Fibroblast of gingiva (primary cell): ENCODE measurements at regions not wholly inside any gene's neighbourhood (a gene's known extent, or its start where the extent isn't known, plus 50 kb on each side); places are given as distances from the start of the nearest gene placed in this dataset.
"Not testable (repeated sequence)": the region's sequence is repeated elsewhere in the genome, so short reads cannot be mapped to it uniquely, and the experiment has no call there.

ENCODE experiments used
- DNase-seq: peaks from one replicate; pipeline ENCODE4 v3.0.0-alpha.2; 2011; ENCODE audit warnings: low read depth

DNA sequence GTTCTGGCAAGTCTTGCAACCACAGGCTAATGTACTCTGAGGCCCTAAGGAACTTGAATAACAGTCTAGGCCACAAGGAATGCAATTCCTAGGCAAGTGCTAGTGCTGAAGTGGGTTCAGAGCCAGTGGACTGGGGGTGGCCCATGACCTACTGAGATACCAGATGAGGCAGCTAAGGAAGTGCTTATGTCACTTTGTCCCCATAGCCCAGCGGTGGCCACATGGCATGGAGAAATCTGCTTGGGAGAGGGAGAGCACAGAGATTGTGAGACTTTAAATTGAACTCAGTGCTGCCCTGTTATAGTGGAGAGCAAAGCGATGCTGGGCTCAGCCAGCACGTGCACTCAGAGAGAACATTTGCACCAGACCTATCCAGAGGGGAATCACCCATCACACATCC, 629.5 kb downstream of the JRKL start:
- no peak for DNase-seq

DNA sequence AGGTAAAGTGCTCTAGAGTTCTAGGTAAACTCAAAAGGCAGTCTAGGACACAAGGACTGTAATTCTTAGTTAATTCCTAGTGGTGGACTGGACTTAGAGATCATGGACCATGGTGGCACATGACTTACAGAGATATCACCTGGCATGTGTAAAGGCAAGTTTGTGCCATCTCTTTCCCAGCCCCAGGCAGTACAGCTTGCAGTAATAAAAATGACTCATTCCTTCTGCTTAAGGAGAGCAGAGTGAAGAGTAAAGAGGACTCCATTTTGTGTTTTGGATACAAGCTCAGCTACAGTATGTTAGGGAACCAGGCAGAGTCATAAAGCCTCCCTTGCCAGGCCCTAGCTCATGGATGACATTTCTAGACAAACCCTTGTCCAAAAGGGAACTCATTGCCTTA, 629.9 kb downstream of the JRKL start:
- no peak for DNase-seq

DNA sequence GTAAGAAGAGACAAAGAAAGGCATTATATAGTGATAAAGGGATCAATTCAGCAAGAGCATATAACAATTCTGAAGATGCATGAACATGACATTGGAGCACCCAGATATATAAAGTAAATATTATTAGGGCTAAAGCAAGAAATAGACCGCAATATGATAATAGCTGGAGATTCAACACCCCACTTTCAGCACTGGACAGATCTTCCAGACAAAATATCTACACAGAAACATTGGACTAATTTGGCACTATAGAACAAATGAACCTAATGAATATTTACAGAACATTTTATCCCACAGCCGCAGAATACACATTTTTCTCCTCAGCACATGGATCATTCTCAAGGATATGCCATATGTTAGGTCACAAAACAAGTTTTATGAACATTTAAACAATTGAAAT, 633.1 kb downstream of the JRKL start:
- DNase-seq, result no peak

DNA sequence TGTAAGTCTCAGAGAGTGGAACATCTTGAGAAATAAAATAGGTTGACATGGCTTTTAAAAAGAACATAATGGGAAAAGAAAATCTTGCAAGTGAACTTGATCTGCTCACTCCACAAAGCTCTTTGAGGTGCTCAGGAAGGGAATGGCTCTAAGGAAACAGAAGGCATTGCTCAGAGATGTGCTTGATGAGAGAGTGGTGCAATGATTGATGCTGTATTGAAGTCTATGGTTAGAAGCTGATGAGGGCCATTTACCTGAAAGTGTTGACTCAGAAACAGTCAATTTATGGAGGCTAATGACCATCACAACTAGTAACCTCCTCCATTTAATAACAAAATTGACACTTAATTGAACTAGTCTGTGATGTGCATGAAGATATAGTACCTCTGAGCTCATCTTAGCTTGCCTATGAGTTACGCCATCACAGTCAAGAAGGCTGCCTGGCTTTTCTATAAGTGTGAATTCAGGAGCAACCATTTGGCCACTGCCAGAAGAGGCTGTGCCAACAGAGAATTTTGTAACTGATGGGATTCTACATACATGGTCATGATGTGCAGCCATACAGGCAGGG, 639.1 kb downstream of the JRKL start:
- no peak for DNase-seq

DNA sequence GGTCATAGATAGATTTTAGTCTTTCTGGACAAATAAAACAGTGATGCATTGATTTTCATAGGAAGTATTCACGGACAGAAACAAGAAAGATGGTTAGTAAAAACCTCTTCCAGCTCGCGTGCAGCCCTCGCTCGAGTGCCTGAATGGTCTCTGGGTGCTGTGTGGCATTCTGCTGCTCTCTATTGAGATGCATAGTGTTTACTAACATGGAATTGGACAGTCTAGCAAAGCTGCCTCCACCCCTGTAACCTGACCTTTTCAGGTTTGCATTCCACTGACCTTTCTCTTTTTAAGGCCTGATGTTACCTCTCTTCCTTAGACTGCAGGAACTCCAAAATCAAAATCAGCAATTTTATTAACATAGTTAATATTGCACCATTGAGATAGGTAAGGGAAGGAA, 643.4 kb downstream of the JRKL start:
- DNase-seq, result no peak

DNA sequence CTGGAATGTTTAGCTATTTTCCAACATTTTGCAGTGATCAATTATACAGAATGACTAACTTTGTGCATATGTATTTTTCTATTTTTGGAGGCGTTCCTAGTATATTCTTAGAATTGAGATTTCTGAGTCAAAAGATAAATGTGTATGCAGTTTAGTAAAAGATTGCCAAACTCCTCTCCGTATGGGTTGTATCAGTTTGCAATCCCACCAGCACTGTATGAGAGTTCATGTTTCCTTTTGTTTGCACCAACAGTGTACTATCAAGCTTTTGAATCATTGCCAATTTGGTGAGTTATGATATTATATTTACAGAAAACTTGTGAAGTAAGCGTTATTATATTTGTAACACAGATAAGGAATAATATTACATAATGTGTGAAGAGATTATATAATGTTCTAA, 658.7 kb downstream of the JRKL start:
- DNase-seq, result no peak

DNA sequence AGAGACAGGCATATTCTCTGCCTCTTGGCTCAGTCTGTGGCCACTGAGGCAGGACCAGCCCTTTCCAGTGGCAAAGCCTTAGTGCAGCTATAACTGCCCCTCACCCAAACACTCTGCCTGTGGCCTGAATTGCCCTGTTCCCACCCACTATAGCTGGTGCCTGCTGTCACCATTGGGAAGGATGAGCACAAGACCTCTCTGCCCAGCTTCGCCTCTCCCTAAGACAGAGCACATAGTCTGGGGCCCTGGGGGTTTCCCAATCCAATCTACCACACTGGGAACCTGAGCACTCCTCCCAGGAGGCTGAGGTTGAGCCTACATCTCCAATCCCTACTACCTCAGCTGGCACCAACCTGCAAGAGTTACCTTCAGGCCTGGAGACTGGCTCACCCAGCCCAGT, 670.4 kb downstream of the JRKL start:
- no peak for DNase-seq

DNA sequence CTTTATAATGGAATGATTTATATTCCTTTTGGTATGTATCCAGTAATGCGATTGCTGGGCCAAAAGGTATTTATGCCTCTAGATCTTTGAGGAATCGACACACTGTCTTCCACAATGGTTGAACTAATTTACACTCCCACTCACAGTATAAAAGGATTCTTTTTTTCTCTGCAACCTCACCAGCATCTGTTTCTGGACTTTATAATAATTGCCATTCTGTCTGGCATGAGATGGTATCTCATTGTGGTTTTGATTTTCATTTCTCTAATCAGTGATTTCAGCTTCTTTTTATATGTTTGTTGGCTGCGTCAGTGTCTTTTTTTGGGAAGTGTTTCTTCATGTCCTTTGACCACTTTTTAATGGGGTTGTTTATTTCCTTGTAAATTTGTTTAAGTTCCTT, 679.3 kb downstream of the JRKL start:
- no peak for DNase-seq

DNA sequence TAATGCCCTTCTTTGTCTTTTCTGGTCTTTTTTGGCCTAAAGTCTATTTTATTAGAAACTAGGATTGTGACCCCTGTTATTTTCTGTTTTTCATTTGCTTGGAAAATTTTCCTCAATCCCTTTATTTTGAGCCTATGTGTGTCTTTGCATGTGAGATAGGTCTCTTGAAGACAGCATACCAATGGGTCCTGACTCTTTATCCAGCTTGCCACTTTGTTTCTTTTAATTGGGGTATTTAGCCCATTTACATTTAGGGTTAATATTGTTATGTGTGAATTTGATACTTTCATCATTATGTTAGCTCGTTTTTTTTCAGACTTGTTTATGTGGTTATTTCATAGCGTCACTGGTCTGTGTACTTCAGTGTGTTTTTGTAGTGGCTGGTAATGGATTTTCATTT, 682.6 kb downstream of the JRKL start:
- no peak for DNase-seq

DNA sequence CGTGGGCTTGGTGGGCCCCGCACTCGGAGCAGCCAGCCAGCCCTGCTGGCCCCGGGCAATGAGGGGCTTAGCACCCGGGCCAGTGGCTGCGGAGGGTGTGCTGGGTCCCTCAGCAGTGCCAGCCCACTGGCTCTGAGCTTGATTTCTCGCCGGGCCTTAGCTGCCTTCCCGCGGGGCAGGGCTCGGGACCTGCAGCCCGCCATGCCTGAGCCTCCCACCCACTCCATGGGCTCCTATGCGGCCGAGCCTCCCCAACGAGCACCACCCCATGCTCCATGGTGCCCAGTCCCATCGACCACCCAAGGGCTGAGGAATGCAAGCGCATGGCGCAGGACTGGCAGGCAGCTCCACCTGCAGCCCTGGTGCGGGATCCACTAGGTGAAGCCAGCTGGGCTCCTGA, 686.9 kb downstream of the JRKL start:
- not testable (repeated sequence) for DNase-seq

DNA sequence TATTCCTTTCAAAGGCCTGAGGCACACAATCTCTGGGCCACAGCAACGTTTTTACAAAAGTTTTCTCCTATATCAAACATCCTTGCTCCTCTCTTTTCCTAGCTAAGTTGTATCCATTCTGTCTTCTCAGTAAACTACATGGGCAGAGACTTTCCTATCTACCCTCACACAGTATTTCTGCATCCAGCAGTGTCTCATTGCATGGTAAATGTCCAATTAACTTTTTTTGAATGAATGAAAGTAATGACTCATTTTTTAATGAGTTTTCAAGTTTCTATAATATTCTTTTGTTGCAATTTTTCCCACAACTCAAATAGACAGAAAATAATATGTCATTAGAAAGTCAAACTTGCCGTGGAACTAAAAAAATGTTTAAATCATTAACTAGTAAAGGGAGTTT, 688.6 kb downstream of the JRKL start:
- DNase-seq, result no peak

DNA sequence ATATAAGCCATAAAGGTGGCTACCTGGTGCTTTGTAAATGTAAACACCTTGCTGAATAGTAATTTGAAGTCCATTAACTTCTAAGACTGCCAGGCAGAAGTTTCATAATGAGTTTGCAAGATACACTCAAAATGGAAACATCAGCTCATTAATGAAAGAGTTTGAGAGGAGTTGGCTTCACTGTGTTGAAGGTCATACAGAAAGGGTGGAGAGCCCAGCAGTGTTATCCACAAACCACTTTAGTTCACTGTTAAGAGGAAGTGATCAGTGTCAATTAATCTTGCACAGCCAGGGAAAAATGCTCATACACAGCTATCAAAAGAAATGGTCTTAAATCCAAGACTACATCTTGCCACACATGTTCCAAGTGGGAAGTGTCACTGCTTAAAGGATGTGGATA, 689.4 kb downstream of the JRKL start:
- no peak for DNase-seq

DNA sequence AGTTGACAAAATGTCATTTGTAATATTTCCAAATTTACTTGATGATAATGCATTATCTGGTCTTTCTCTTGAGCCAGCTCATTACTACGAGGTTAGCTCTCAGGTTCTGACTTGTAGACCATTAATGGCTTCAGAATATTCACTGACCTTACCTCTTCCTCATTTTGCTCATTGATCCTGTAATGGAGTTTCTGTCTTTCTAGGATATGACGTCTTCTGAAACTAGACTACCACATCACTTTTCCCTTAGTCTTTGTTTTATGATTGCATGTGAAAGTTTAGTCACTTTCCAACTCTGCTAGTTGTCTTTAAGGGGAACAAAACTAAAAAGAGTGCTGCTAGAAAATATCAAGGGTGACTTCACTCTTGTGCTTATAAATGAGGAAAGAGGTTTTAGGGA, 697.6 kb downstream of the JRKL start:
- no peak for DNase-seq

DNA sequence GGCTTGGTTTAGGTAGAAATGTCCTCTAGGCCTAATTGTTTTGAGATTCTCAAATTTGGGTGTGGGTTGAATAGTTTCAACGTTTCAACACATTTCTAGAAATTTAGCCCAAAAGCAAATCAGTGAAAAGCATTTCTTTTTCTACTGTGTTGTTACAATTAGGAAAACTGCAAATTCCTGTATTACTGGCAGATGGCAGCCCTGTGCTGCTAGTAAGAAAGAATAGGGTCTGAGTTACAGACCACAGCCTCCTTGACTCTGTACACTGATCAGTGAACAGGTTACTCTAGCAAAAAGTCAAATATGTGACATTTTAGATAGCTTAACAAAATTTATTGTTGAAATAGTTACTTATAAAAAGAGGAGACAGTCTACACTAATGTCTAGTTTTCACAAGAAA, 703.0 kb downstream of the JRKL start:
- no peak for DNase-seq

DNA sequence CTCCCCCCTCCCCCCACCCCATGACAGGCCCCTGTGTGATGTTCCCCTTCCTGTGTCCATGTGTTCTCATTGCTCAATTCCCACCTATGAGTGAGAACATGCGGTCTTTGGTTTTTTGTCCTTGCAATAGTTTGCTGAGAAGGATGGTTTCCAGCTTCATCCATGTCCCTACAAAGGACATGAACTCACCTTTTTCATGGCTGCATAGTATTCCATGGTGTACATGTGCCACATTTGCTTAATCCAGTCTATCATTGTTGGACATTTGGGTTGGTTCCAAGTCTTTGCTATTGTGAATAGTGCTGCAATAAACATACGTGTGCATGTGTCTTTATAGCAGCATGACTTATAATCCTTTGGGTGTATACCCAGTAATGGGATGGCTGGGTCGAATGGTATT, 712.4 kb downstream of the JRKL start:
- DNase-seq, result not testable (repeated sequence)

DNA sequence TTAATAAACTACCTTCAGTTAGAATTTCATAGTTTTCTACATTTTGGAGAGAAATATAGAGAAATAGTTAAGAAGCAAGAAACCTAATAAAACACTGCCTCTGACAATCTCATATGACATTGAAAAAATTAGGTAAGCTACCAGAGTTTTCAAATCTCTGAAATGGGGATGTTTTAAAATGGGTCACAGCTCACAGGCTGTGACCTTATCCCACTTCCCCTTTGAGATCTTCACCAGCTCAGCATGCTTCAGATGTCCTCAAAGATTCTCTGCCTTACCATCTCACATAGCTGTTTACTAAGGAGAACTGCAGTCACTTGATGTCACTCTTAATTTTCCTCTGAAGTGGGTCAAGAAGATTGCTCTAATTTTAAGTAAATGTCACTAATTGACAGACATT, 717.8 kb downstream of the JRKL start:
- DNase-seq, result no peak

DNA sequence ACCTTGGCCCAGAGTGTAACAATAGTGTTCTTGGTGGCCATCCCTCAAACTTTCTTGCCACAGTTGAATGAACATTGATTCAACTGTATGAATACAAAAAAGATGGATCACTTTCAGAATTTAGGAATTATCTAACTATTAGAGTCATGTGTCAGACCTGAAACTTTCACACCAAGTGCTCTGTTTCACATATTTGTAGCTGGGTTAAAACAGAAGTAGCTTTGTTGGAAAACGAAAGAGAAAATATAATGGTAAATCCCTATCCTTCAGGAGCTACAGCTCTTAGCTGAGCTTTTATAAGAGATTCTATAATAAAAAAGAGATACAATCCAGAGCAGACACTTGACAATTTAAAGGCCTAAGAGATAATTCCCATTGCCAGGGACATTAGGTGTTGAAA, 719.3 kb downstream of the JRKL start:
- no peak for DNase-seq

DNA sequence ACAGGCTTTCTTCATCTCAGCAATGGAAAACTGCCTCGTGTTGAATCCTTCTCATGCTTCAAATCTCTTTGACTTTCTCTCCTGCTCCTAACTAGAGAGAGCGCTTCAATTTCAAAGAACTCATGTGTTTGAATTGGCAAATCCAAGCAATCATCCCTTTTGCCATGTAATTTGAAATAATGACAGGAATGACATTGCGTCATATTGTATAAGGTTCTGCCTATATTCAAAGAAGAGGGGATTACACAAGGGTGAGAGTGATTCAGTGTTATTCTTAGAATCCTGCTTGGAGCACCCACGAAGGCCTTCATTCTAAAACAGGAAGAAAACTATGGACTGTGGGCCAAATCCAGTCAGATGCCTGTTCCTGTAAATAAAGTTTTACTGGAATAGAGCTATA, 720.6 kb downstream of the JRKL start:
- no peak for DNase-seq

DNA sequence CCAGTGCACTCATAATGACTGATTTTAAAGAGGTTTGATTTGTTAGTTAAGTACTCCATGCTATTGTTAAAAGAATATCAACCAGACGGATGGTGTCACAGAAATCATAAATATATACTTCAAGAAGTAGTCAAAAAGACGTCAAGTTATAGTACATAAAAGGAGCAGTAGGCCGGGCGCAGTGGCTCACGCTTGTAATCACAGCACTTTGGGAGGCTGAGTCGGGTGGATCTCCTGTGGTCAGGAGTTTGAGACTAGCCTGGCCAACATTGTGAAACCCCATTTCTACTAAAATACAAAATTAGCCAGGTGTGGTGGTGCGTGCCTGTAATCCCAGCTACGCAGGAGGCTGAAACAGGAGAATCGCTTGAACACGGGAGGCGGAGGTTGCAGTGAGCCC, 721.7 kb downstream of the JRKL start:
- DNase-seq, result no peak

DNA sequence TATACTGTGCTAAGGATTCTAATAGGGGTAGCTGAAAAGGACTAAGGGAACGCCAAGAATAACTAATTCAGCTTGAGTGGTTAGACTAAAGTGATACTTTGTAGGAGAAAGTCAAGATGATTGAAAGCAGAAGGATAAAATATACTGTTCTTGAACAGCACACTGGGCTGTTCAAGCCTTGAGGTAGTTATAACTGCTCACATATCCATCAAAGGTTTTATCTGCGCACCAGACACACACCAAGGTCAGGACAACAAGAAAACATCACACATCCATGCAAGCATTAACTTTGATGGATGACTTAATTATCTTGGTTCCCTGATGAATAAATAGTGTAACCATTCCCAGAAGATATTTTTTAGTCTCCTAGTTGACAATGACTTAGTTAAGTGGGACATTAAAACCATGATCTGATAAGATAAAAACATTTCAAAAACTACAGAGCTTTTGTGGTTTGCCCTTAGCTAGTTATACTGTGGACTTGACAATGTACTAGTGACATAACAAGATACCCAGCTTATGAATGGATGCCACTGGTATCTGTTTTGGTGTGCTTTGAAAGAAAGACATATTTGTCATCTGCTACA, 728.9 kb downstream of the JRKL start:
- DNase-seq, result no peak

DNA sequence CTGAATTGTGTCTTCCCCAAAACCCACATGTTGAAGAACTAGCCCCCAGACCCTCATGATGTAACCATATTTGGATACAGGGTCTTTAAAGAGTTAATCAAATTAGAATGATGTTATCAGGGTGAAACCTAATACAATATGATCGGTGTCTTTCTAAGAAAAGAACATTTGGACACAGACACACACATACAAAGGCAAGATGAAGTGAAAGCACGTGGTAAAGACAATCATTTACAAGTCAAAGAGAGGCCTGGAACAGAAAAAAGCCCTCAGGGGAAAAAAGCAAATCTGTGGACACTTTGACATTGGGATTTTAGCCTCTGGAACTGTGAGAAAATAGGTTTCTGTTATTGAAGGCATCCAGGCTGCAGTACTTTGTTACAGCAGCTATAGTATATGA, 733.4 kb downstream of the JRKL start:
- no peak for DNase-seq

DNA sequence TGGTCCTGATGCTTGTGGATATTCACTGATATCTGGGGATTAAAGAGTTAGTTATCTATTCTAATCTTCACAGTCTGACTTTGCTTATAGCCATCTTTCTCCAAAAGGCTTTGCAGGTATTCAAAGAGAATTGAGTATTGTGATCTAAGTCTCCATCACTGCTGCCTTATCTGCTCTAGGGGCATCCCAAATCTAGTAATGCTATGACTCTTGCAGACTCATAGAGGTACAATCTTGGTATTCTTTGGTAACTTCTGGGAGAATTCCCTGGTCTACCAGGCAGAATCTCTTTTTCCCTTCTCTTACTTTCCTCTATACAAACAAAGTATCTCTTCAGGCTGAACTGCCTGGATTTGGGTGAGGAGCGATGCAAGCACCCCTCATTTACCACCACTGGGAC, 746.3 kb downstream of the JRKL start:
- no peak for DNase-seq

DNA sequence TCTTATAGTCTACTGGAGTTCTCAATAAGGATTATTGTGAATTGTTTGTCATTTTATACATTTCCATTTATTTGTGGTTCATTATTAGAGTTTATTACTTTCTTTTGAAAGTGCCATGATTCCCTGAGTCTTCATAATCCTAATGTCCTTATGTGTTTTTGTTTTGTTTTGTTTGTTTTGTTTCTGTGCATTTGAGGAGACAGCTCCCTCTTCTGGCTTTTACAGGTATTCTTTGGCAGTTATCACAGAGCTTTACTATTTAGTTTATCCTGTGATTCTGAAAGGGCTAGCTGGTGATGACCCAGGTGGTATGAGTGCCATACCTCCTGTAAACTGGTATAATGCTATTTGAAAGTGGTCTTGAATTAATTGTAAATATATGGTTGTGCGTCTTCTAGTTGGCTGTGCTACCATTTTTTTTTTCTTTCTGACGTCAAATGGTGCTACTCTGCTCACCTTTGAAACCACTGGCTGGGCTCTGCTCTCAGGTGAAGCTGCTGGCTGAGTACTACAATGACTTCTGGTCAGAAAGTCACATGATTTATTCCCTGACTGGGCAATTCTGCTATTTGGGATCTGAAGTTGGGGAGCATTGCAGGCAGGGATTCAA, 751.2 kb downstream of the JRKL start:
- no peak for DNase-seq

DNA sequence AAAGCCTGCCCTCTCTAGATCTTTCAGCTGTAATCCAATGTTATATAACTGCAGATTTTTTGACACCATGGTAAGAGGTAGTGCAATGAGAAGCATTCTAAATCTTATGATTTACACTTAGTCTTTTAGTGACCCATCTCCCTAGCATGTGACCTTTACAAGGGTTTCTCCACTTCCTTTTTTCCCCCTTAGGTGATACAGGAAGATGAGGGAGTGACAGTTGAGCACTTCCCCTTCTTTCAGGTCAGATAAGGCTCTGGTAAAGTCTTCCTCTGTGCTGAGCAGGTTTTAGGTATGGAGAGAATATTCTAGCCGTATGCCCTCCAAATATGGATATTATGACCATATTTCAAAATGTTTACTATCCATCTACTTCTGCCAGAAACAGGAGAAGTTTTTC, 753.6 kb downstream of the JRKL start:
- DNase-seq, result no peak
